Stimulated activated CD4-positive, alpha-beta T cell treated with anti-CD3 and anti-CD28 coated beads, Interleukin-4, amount 100 ng/mL, for 48 hours (primary cell): ENCODE measurements at regions not wholly inside any gene's neighbourhood (a gene's known extent, or its start where the extent isn't known, plus 50 kb on each side); places are given as distances from the start of the nearest gene placed in this dataset.

Experiments
- DNase-seq, 2 donors: peaks; one replicate each; pipeline ENCODE4 v3.0.0-alpha.2; 2020; ENCODE audit warnings: low read depth in 2 of 2

DNA sequence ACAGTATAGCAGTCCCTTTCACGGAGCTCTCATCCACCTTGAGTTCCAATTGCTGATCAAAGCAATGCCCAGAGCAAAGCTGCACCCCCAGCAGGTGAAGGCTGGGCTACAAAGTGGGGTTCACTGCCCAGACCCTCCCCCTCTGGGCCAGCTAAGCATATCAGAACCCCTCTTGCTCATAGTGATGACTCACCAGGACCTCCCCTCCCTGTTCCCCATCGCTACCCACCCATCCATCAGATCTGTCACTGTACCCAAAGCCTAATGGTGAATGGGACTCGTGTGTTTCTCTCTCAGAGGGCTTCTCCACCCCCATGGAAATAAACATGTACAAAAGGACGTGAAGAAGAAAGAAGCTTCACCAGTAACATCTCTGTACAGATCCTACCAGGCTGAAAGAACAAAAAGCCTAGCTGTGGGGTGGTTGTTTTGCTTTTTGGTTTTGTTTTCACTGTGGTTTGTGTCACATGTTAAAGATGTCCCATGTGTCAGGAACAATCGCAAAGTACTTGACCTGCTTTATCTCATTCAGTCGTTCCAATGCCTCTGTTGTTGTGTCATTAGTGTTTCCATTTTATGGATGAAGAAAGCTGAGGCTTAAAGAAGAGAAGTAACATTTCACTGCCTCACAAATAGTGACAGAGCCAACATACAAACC is 518.5 kb downstream of the CD83 start:
- no peak for DNase-seq

DNA sequence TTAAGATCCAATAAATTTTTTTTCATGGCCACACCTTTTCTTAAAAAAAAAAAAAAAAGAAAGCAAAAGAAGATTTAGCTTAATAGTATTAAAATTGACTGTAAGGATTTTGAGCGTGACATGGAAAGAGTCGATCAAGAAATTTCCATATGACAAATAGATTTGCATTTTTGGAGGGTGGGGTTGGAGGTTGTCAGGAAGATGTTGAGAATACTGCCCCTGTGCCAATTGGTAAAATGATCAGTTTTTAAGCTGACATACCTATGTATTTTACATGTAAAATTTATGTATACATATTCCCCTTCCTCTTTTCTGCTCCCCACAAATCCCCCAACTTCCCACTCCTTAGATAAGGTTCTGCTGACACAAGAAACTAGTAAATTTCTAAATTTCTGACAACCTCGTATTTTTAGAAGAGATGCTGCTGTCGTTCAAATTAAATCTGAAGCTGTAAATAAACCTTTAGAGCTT is 520.9 kb downstream of the CD83 start:
- no peak for DNase-seq

DNA sequence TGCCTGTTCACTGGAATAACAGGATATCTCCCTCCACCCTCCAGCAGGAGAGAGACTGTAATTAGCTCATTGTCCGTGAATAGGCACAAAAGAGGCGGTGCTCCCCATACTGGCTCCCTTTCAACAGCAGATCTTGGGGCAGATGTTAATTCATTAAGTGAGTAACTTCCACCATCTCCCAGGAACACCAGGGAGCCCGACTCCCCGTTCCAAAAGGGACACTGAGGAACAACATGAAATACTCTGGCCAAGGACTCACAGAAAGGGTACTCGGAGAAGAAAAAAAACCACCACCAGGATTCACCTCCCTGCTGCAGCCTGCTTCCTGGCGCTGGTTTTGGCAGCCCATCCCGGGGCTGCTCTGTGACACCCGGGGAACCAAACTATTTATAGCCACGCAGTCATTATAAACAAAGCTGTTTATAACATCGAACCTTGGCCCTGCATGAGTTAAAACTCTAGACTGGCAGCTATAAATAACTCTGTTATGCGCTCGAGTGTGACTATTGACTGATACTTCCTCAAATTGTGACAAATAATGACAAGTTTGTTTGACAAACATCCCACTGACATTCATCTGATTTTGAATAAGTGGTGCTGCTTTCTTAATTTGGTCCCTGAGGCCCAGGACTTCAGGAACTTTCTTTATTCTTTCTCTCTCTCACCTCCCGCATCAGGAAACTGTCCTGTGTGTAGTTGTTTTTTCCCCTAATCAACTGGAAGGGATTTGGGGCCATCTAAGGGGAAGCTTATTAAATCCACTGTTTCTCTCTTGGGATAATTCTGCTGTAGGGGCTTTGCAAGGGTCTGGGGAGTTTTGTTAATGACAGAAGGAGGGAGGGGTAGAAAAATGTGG is 521.6 kb downstream of the CD83 start:
- DNase-seq: no peak

DNA sequence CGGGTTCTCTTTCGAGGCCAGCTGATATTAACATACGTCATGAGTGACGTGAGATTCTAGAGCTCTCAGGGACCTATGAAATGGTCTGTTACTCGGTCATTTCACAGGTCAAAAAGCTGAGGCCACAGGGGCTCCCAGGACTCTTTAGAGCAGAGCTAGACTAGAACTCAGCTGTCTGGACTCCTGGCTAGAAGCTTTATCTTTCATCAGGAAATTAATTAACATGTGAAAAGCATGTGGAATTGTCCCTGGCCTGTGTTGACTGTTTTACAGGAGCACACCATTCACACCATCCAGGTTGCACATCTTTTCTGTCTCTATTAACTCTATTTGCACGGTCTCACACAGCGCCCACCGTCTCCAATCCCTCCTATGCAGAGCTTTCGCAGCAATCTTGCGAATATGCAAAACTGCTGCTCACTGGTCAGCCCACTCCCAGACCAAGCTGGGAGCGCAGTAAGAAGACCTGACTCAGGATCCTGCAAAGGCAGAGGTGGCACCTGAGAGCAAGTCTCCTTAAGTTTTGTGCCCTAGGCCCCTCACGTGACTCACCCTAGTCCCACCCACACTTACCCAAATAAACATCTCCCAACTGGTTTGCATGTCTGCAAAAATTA is 522.5 kb downstream of the CD83 start:
- DNase-seq: no peak

DNA sequence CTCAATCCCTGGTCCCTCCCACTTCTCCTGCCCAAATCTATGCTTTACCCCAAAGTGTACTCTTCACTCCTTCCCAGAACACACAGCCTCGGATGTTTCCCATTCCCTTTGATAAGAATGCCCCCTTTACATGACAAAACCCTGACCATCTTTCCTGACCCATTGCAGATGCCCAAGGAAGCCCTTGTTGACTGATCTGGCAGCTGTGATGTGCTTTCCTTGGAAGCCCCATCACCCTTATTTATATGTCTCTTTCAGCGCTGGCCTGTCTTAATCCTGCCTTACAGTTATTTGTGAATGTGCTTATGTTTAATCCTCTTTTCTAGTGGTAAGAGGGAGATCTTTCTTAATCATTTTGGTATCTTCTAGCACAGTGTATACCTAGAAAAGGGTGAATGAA is 523.1 kb downstream of the CD83 start:
- no peak for DNase-seq

DNA sequence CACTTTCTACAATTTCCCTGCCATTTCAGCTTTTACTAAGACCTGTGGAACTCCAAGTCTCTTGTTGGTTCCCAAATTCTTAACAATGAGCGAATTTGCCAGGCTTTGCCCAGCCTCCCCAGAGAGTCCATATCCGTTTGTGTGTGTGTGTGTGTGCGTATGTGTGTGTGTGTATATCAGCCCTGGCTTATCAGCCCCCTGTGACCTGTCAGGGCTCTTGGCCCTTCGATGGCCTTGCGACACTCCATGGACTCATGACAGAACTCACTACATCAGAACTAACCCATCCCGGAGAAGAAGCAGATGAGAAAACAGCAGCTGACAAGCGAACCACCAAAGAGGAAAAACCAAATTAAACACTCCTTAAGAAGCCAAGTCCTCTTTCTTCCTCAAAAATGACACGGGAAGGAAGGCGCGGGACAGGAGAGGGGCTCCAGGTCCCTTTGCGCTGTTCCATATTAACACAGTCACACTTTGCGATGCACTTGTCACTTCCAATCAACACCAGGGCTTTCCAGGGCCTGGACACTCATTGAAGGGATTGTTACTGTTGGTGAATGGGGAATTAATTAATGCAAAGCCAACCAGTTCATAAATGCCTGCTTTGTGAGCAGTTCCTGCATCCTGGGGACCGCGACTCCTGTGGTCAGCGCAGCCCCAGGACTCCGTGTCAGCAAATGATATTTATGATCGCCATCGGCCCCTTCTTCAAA is 524.0 kb downstream of the CD83 start:
- DNase-seq: no peak

DNA sequence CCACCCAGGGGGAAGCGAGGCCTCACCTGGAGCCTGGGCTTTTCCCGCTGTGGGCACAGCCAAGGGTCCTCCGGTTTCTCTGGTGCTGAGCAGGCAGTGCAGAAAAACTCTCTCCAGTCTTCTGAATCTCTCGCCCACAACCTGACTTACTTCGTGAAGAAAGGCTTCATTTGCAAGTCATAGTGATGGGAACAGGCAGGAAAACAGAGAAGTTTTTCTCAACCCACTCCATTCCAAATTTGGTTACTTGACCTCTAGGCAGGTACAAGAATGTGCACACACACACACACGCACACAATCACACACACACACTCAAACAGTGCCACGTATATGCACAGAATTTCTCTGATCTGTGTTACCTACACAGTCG is 524.5 kb downstream of the CD83 start:
- no peak for DNase-seq

DNA sequence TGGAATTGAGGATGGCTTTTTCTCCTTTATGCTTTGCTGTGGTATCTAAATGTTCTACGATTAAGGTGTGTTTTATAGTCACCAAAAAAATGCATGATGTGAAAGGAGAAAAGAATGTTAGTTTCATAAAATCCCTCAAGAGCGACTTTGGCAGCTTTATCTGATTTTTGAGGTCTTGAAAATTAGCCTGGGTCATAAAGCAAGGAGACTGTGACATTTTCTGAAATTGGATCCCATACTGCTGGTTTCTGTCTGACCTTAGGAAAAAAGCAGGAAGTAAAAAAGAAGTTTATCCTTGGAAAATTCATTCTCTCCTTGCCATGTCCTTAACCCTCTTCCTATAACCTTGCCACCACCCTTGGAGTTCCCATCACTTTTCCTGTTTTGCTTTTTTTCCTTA is 525.3 kb downstream of the CD83 start:
- no peak for DNase-seq

DNA sequence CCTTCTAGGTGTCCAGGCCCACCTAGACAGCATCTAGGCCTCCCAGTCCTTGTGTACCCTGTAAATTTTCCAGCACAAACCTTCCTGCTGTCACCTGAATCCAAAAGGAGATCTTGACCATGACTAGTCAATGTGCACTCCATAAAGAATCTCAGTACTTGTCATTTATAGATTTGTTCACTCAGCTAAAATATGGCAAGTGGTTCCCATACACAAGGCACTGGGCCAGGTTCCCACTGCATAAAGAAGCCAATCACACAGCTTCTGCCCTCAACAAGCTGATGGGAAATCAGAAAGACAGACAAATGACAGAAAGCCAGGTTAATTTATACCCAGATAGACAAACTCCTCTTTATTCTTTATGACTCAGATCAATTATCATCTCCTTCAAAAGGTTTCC is 526.8 kb downstream of the CD83 start:
- no peak for DNase-seq

DNA sequence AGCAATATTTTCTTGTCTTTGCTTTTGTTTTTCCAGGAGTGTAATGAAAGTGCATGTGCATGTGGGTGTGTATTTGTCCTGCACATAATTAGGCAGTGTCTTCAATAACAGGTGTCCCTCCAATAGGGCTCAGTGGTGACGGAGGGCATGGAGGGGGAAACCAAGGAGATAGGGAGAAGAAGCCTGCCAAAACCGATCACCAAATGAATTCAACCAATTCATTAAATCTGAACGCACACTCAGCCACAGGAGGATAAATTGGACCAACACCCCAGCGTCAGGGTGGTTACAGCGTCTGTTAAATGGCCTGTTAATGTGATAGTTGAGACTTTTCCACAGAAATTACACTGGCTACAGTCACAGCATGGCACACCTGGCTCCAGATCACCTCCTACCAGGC is 527.6 kb downstream of the CD83 start:
- no peak for DNase-seq

DNA sequence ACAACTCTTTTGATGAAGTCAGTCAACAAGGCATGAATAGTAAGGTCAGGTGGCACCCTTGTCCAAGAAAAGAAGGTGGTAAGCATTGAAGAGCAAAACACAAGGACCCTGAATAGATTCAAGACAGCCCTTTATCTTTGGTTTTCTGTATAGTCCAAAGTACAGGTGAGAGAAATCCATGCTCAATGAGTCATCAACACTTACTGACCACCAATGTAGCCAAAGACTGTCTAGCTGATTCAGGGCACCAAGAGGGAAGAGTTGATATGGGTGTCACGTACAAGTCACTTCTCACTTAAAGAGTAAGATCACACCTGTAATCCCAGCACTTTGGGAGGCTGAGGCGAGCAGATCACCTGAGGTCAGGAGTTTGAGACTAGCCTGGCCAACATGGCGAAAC is 528.3 kb downstream of the CD83 start:
- no peak for DNase-seq

DNA sequence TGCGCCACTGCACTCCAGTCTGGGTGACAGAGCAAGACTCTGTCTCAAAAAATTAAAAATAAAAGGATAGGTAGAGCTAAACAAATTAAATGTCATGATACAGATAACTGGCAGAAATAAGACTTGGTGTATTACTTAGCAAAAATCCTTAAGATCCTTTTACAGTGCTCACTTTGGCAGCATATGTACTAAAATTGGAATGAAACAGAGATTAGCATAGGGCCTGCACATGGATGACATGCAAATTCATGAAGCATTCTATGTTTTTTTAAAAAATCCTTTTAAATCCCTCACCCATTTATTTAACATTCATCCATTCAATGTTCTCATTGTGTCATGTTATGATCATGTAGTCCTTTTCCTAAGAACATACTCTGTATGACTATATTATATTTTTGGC is 528.8 kb downstream of the CD83 start:
- no peak for DNase-seq

DNA sequence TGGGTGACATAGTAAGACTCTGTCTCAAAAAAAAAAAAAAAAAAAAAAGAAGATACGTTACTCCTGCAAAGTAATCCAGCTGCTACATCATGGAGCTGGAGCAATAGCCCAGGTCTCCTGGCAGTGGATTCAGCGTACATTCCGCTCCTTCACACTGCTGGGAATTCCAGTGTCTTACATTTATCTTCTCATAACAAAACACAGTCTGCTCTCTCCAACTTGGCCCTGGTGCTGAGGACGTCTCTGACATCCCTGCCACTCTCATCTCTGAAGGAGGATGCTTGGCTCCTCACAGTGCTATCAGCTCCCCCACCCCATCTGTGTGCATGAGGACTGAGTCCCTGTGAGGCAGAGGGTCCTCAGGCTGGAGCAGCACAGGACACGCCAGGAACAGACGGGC is 529.8 kb downstream of the CD83 start:
- DNase-seq: no peak

DNA sequence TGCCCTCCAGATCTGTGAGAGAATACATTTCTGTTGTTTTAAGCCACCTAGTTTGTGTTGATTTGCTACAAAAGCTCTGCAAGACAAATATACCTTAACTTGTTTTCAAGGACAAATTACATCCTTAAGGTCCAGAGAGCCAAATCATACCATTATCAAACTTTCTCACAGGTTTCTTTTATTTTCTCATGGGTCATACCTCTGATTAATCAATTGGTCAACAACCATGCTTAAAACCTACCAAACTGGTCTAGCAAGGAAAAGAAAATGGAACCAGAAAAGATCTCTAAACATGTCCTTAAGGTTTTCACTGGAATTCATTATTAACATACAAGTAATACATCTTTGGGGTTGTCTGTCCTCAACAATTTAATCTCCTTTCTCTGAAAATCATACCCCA is 535.0 kb downstream of the CD83 start:
- no peak for DNase-seq

DNA sequence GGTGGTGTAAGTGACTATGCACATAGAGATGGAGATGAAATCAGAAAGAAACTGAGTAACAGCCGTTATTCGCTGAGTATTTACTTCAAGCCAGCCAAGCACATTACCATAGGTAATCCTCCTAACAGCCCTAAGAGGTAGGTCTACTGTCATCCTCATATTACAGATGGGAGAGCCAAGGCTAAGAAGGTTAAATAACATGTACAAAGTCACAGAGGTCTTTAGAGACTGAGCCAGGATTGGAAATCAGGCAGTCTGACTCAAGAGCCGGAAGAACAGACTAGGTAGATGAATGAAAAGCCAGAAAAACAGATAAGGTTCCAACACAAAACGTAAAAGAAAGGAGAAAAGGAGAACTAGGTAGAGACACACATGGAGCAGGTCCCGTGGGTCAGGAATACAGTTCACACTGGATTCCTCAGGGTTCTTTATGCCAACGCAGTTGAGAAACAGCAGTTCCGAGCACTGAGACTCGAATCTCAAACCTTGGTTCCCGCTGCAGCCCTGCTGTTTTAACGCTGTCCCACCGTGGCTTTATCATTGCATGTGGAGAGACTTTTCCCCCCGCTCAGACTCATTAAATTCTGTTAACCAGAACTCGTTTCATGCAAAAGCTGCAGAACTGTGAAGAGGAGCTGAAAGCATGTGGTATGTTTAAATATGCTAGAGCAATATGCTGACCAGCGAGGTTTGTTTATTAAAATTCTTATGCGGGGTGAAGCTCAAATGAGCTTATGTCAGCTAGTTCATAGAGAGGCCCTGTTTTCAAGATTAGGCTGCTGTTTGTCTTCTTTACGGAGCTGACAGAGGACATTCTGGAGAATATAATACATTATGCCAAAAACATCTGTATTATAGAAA is 537.9 kb downstream of the CD83 start:
- no peak for DNase-seq

DNA sequence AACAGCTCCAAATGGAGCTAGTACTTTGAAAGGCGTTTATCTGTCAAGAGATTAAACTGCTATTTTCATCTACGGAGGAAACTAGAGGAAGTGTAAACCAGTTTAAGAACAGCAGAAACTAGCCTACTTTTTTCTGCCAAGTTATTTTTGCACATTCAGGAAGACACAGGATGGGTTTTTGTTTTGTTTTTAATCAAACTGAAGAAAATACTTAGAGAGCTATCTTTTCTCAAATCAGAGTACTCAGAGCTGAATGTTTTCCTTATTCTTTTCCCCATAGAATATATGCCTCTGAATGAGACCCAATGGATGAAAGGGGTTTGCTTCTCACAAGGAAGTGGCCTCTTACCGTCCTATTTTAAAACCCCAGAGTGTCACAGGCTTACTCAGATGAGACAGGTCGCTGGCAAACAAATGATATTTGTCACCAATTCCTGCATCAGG is 538.5 kb downstream of the CD83 start:
- DNase-seq: no peak

DNA sequence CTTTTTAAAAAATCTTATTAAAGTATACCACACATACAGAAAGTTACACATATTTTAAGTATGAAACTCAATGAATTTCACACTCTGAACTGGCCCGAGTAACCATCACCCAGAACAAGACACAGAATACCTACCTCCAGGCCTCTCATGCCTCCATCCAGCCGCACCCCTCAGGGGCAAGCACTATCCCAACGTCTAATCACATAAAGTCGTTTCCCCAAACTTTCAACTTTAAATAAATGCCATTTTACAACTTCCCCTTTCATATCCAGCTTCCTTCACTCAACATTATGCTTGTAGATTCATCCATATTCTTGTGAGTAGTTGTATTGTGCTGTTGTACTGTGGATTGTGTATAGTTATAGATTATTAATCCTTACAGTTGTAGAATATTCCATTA is 539.1 kb downstream of the CD83 start:
- no peak for DNase-seq

DNA sequence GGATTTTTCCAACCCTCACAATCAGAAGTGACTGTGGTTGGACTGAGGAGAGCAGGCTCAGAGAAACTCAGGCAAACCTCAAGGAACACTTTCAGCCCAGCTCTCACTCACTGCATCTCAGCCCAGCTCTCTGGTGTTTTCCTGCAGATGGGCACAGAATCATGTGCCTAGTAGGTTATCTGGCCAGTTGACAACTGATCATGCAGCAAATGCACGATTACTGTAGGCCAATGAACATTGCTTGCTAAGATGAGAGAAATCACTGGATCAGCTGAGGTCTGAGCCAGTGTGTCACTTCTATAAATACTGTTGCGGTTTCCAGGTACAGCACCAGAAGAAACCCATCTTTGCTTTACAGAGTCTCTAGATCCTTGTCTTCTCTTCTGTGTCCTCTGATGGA is 540.5 kb downstream of the CD83 start:
- DNase-seq: no peak

DNA sequence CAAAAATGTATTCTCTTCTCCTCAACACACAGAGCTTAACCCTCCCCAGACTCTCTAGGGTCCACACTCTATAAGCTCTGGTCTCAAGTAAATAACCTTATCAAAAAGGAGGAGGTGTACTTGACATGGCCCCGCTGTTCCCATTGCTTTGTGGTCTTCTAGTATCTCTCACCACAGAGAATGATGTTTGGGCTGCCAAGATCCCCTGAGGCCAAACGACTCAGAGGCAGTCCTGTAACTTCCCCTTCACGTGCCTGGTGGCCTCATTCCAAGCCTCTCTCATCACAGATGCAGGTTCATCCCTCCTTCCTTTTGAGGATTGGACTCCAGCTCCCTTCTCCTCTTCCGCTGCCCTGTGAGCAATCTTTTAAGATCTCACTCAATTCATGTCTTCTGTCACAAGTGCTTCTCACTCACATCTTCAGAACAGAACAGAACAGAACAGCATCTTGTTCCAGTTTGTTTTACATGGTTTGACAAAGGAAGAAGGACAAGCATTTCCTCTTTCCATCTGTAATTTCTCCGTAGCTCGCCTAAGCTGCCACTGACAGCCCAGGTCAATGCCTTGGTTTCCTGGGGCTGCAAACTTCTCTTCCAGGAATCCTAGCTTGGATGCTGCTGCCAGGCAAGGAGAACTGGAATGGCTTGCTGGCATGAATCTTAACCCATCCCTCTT is 541.5 kb downstream of the CD83 start:
- DNase-seq: no peak

DNA sequence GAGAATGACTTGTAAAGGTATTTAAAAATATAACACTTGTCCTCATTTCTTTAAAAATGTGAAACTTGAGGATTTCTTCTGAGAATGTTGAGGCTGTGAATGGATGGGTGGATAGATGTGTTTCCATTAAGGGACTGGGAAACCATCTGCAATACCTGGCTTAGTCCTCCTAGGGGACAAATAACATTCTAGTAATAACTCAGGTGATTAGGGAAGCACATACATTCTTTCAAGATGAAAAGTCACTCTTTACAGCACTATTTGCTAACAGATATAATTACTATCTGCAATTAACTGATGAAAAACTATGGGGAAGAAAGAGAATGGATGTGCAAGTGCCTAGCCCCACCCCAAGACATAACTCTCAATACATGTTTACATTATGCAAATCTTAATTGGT is 542.3 kb downstream of the CD83 start:
- DNase-seq: no peak
